Endothelial cell (in vitro differentiated cells): ENCODE measurements at regions not wholly inside any gene's neighbourhood (a gene's known extent, or its start where the extent isn't known, plus 50 kb on each side); places are given as distances from the start of the nearest gene placed in this dataset.

ENCODE experiments used
- DNase-seq: peaks from one replicate; pipeline ENCODE4 v3.0.0; 2021; ENCODE audit warnings: low spot score
- H3K27ac Mint-ChIP-seq: one replicate; pipeline ENCODE4 v1.8.0; 2021; ENCODE audit warnings: mixed read lengths, inconsistent platforms; ENCODE audit not compliant: unreplicated experiment
- H3K27me3 Mint-ChIP-seq: one replicate; pipeline ENCODE4 v1.8.0; 2021; ENCODE audit warnings: mild to moderate bottlenecking, moderate library complexity, mixed read lengths, inconsistent platforms; ENCODE audit not compliant: unreplicated experiment
- H3K36me3 Mint-ChIP-seq: one replicate; pipeline ENCODE4 v1.8.0; 2021; ENCODE audit warnings: mild to moderate bottlenecking, low read depth, mixed read lengths, inconsistent platforms; ENCODE audit not compliant: unreplicated experiment
- H3K4me1 Mint-ChIP-seq: one replicate; pipeline ENCODE4 v1.8.0; 2021; ENCODE audit warnings: mild to moderate bottlenecking, mixed read lengths, inconsistent platforms; ENCODE audit not compliant: unreplicated experiment
- H3K4me3 Mint-ChIP-seq: one replicate; pipeline ENCODE4 v1.8.0; 2021; ENCODE audit warnings: mild to moderate bottlenecking, mixed read lengths, inconsistent platforms; ENCODE audit not compliant: unreplicated experiment
- H3K9me3 Mint-ChIP-seq: one replicate; pipeline ENCODE4 v1.8.0; 2021; ENCODE audit warnings: mixed read lengths, inconsistent platforms; ENCODE audit not compliant: unreplicated experiment
- CTCF ChIP-seq: fragments of 200-600 bp; sonication (generic); IDR thresholded peaks from one replicate; pipeline ENCODE4 v1.5.0; 2021; ENCODE audit warnings: antibody characterized with exemption; ENCODE audit not compliant: unreplicated experiment

GRCh38 chr11:56916162-56916561, 72.6 kb upstream of the OR5AK2 start:
- Mint-ChIP-seq H3K27ac (no peak overlapping the region), H3K4me3 (no peak overlapping the region), H3K9me3 (no peaks in the 10 kb centered on the region), H3K4me1 (no peaks in the 10 kb centered on the region), H3K27me3 (no peaks in the 10 kb centered on the region), H3K36me3 (no peaks in the 10 kb centered on the region)
- DNase-seq, result no peak
- no peak for TF ChIP-seq CTCF

DNA sequence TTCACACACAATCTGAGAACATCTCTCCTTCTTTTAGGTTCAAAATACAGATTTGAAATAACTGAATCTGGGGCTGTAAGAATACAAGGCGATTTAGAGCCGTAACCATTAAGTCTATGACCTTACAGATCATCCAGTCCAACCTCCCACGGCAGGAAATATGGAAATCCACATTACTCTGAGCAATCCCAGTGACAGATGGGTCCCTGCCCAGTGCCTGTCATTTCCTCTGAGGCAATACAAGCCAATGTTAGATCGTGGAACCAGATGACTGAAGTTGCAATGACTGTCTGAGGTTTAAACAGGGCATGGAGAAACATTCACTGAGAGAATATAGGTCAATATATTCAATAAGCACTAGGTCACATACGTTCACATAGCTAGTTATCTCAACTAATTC, 77.4 kb upstream of the OR5AK2 start:
- H3K4me1 Mint-ChIP-seq, result no peaks in the 10 kb centered on the region
- H3K27ac Mint-ChIP-seq, result no peak overlapping the region
- TF ChIP-seq CTCF, result no peak
- no peak overlapping the region for H3K4me3 Mint-ChIP-seq
- H3K36me3 Mint-ChIP-seq, result no peaks in the 10 kb centered on the region
- DNase-seq, result no peak
- no peaks in the 10 kb centered on the region for H3K27me3 Mint-ChIP-seq
- no peaks in the 10 kb centered on the region for H3K9me3 Mint-ChIP-seq

GRCh38 chr11:56910785-56911184, 77.9 kb upstream of the OR5AK2 start:
- no peak overlapping the region for H3K27ac Mint-ChIP-seq
- H3K27me3 Mint-ChIP-seq, result no peaks in the 10 kb centered on the region
- no peaks in the 10 kb centered on the region for H3K36me3 Mint-ChIP-seq
- no peaks in the 10 kb centered on the region for H3K9me3 Mint-ChIP-seq
- no peak for DNase-seq
- TF ChIP-seq CTCF, result no peak
- H3K4me3 Mint-ChIP-seq, result no peak overlapping the region
- H3K4me1 Mint-ChIP-seq, result no peaks in the 10 kb centered on the region

- no peak for DNase-seq
- no peaks in the 10 kb centered on the region for H3K36me3 Mint-ChIP-seq
Observed at GRCh38 chr11:56910046-56910773, 78.5 kb upstream of the OR5AK2 start.

More at GRCh38 chr11:56910046-56910773, 78.5 kb upstream of the OR5AK2 start:
- no peak overlapping the region for H3K27ac Mint-ChIP-seq
- H3K4me1 Mint-ChIP-seq, result no peaks in the 10 kb centered on the region
- no peaks in the 10 kb centered on the region for H3K27me3 Mint-ChIP-seq
- no peaks in the 10 kb centered on the region for H3K9me3 Mint-ChIP-seq
- TF ChIP-seq CTCF, result no peak
- H3K4me3 Mint-ChIP-seq, result no peak overlapping the region
